ENCODE measurements at regions not wholly inside any gene's neighbourhood (a gene's known extent, or its start where the extent isn't known, plus 50 kb on each side); places are given as distances from the start of the nearest gene placed in this dataset.
"Not testable (repeated sequence)": the region's sequence is repeated elsewhere in the genome, so short reads cannot be mapped to it uniquely, and the experiment has no call there.

DNA sequence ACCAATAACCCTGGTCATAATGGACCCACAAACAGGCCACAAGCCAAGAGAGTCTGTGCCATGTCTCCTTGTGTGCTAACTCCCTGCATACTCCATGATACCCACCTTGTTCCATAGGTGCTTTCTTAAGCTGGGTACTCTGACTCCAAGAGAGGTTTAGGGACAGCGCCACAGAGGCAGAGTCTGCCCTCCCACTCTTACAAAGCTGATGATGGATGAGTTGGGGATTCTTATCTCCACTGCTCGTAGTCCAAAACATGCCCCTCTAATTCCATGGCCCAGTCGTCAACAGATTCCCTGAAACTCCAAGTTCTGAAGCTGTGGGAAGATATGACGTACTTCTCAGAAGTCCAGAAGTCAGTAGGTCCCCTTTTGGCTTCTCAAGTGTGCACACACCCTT lies 184.4 kb upstream of the CCL2 start:
- Histone ChIP-seq H3K27ac (ENCODE audit: low read depth, low read length) (no peak overlapping the region), H3K4me1 (ENCODE audit: control insufficient read depth, insufficient read depth, low read length) (peaks cover 3% of the 10 kb centered on the region), H3K27me3 (ENCODE audit: control insufficient read depth, insufficient read depth, low read length) (no peaks in the 10 kb centered on the region), H3K4me3 (ENCODE audit: low read depth, low read length) (no peak overlapping the region), H3K36me3 (ENCODE audit: control insufficient read depth, insufficient read depth, low read length) (no peaks in the 10 kb centered on the region), H3K9me3 (ENCODE audit: control insufficient read depth, insufficient read depth, low read length) (no peaks in the 10 kb centered on the region)
- whole genome bisulfite sequencing (ENCODE audit: insufficient coverage) = no CpG with 5 or more reads among the region's 4 CpGs
- no peak for DNase-seq (ENCODE audit: low read depth in 4 of 6, low spot score in 6 of 6)

DNA sequence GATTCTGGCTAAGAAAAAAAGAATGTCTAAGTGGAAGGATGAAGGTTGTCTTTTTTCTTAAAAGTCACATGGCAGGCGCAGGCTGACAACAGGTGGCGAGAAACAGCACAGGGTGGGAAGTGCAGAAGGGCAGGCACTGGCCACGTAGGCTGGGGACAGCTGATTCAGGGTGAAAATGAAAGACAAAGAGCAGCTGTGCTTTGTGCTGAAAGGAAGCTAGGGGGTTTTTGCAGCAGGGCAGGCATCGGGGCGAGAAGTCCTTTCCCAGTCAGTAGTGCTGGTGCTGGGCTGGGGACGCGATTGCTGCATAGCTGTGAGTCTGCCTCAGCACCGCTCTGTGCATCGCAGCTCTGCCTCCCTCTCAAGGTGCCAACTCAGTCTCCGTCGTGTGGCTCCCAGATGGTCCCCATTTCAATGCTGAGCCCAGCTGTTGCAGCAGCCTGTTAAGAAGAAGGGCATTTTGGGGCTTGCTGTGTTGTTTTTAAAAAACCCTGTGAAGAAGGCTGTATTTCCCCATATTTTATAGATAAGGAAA lies 183.1 kb upstream of the CCL2 start:
- Histone ChIP-seq H3K9me3 (ENCODE audit: control insufficient read depth, insufficient read depth, low read length) (no peaks in the 10 kb centered on the region), H3K36me3 (ENCODE audit: control insufficient read depth, insufficient read depth, low read length) (no peaks in the 10 kb centered on the region), H3K4me1 (ENCODE audit: control insufficient read depth, insufficient read depth, low read length) (peaks cover 7% of the 10 kb centered on the region), H3K4me3 (ENCODE audit: low read depth, low read length) (no peak overlapping the region), H3K27me3 (ENCODE audit: control insufficient read depth, insufficient read depth, low read length) (no peaks in the 10 kb centered on the region), H3K27ac (ENCODE audit: low read depth, low read length) (no peak overlapping the region)
- WGBS (ENCODE audit: insufficient coverage) = 62% methylated on average over 11 of the region's 11 CpGs
- DNase-seq (ENCODE audit: low read depth in 4 of 6, low spot score in 6 of 6) = no peak

DNA sequence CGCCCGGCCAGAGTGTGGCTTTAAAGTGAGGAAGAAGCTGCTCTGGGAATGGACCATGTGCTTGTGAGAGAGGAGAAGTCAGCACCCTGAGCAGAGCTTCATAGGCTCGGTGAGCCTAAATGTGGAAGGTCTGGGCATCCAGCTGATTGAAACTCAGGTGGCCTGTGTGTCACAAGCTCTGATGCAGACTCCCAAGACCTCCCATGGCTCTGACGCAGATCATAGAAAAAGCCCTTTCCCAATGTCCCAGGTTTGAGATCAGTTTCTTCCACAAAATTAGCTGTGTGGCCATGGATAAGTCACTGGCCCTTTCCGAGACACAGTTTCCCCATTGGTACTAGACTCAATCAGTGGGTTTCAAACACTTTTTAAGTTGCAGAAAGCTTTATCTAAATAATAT lies 180.0 kb upstream of the CCL2 start:
- no peaks in the 10 kb centered on the region for H3K36me3 ChIP-seq (ENCODE audit: control insufficient read depth, insufficient read depth, low read length)
- DNase-seq (ENCODE audit: low read depth in 4 of 6, low spot score in 6 of 6) = no peak
- peaks cover 12% of the 10 kb centered on the region for H3K4me1 ChIP-seq (ENCODE audit: control insufficient read depth, insufficient read depth, low read length)
- WGBS (ENCODE audit: insufficient coverage) = 95% methylated on average over 4 of the region's 5 CpGs
- H3K4me3 ChIP-seq (ENCODE audit: low read depth, low read length) = no peak overlapping the region
- H3K27ac ChIP-seq (ENCODE audit: low read depth, low read length) = no peak overlapping the region
- no peaks in the 10 kb centered on the region for H3K27me3 ChIP-seq (ENCODE audit: control insufficient read depth, insufficient read depth, low read length)
- H3K9me3 ChIP-seq (ENCODE audit: control insufficient read depth, insufficient read depth, low read length) = no peaks in the 10 kb centered on the region

- DNase-seq (ENCODE audit: low read depth in 4 of 6, low spot score in 6 of 6) = peak in 3 of 6 donors; percentile 32 to 89 (median 42)
- H3K9me3 ChIP-seq (ENCODE audit: control insufficient read depth, insufficient read depth, low read length) = no peaks in the 10 kb centered on the region
- no peak overlapping the region for H3K4me3 ChIP-seq (ENCODE audit: low read depth, low read length)
- no peaks in the 10 kb centered on the region for H3K36me3 ChIP-seq (ENCODE audit: control insufficient read depth, insufficient read depth, low read length)
- H3K27ac ChIP-seq (ENCODE audit: low read depth, low read length) = no peak overlapping the region
- H3K27me3 ChIP-seq (ENCODE audit: control insufficient read depth, insufficient read depth, low read length) = no peaks in the 10 kb centered on the region
- H3K4me1 ChIP-seq (ENCODE audit: control insufficient read depth, insufficient read depth, low read length) = peaks cover 12% of the 10 kb centered on the region
- WGBS (ENCODE audit: insufficient coverage) = 10% methylated on average over 10 of the region's 16 CpGs
Observed at GRCh38 chr17:34076743-34077631, 178.1 kb upstream of the CCL2 start.

GRCh38 chr17:34081269-34081668 lies 173.8 kb upstream of the CCL2 start:
- H3K27ac ChIP-seq (ENCODE audit: low read depth, low read length) = no peak overlapping the region
- no peaks in the 10 kb centered on the region for H3K36me3 ChIP-seq (ENCODE audit: control insufficient read depth, insufficient read depth, low read length)
- H3K9me3 ChIP-seq (ENCODE audit: control insufficient read depth, insufficient read depth, low read length) = no peaks in the 10 kb centered on the region
- 93% methylated on average over 2 of the region's 3 CpGs for WGBS (ENCODE audit: insufficient coverage)
- DNase-seq (ENCODE audit: low read depth in 4 of 6, low spot score in 6 of 6) = no peak
- H3K4me3 ChIP-seq (ENCODE audit: low read depth, low read length) = no peak overlapping the region
- no peaks in the 10 kb centered on the region for H3K27me3 ChIP-seq (ENCODE audit: control insufficient read depth, insufficient read depth, low read length)
- peaks cover 12% of the 10 kb centered on the region for H3K4me1 ChIP-seq (ENCODE audit: control insufficient read depth, insufficient read depth, low read length)

- no peak overlapping the region for H3K4me3 ChIP-seq (ENCODE audit: low read depth, low read length)
- H3K36me3 ChIP-seq (ENCODE audit: control insufficient read depth, insufficient read depth, low read length) = no peaks in the 10 kb centered on the region
- 92% methylated on average over 3 of the region's 3 CpGs for WGBS (ENCODE audit: insufficient coverage)
- no peak for DNase-seq (ENCODE audit: low read depth in 4 of 6, low spot score in 6 of 6)
- H3K9me3 ChIP-seq (ENCODE audit: control insufficient read depth, insufficient read depth, low read length) = no peaks in the 10 kb centered on the region
- H3K27ac ChIP-seq (ENCODE audit: low read depth, low read length) = no peak overlapping the region
- H3K27me3 ChIP-seq (ENCODE audit: control insufficient read depth, insufficient read depth, low read length) = no peaks in the 10 kb centered on the region
- H3K4me1 ChIP-seq (ENCODE audit: control insufficient read depth, insufficient read depth, low read length) = peaks cover 5% of the 10 kb centered on the region
Observed at GRCh38 chr17:34082404-34082803, 172.7 kb upstream of the CCL2 start.

DNA sequence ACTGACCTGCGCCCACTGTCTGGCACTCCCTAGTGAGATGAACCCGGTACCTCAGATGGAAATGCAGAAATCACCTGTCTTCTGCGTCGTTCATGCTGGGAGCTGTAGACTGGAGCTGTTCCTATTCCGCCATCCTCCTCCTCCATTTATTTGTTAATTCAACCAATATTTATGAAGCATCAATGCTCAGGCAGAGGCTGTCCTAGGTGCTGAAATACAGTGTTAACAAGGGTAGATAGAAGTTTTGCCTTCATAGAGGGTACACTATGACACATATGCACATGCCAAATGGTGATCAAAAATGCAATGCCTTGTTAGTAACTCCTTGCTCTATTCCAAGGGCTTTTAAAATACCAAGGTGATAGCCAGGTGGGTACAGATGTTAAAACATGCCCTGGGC lies 166.0 kb upstream of the CCL2 start:
- not testable (repeated sequence) for DNase-seq (ENCODE audit: low read depth in 4 of 6, low spot score in 6 of 6); H3K27ac ChIP-seq (ENCODE audit: low read depth, low read length); H3K4me3 ChIP-seq (ENCODE audit: low read depth, low read length); H3K9me3 ChIP-seq (ENCODE audit: control insufficient read depth, insufficient read depth, low read length); H3K36me3 ChIP-seq (ENCODE audit: control insufficient read depth, insufficient read depth, low read length); H3K27me3 ChIP-seq (ENCODE audit: control insufficient read depth, insufficient read depth, low read length); H3K4me1 ChIP-seq (ENCODE audit: control insufficient read depth, insufficient read depth, low read length)
- 100% methylated on average over 2 of the region's 5 CpGs for WGBS (ENCODE audit: insufficient coverage)

- H3K4me1 ChIP-seq (ENCODE audit: control insufficient read depth, insufficient read depth, low read length) = no peaks in the 10 kb centered on the region
- H3K27me3 ChIP-seq (ENCODE audit: control insufficient read depth, insufficient read depth, low read length) = no peaks in the 10 kb centered on the region
- WGBS (ENCODE audit: insufficient coverage) = no CpG with 5 or more reads among the region's 1 CpG
- no peaks in the 10 kb centered on the region for H3K9me3 ChIP-seq (ENCODE audit: control insufficient read depth, insufficient read depth, low read length)
- DNase-seq (ENCODE audit: low read depth in 4 of 6, low spot score in 6 of 6) = no peak
- H3K36me3 ChIP-seq (ENCODE audit: control insufficient read depth, insufficient read depth, low read length) = no peaks in the 10 kb centered on the region
- H3K27ac ChIP-seq (ENCODE audit: low read depth, low read length) = no peak overlapping the region
- no peak overlapping the region for H3K4me3 ChIP-seq (ENCODE audit: low read depth, low read length)
Observed at GRCh38 chr17:34090593-34090992, 164.5 kb upstream of the CCL2 start.

- H3K4me1 ChIP-seq (ENCODE audit: control insufficient read depth, insufficient read depth, low read length) = no peaks in the 10 kb centered on the region
- no peak overlapping the region for H3K4me3 ChIP-seq (ENCODE audit: low read depth, low read length)
- 89% methylated on average over 2 of the region's 3 CpGs for WGBS (ENCODE audit: insufficient coverage)
- no peaks in the 10 kb centered on the region for H3K9me3 ChIP-seq (ENCODE audit: control insufficient read depth, insufficient read depth, low read length)
- DNase-seq (ENCODE audit: low read depth in 4 of 6, low spot score in 6 of 6) = no peak
- H3K27me3 ChIP-seq (ENCODE audit: control insufficient read depth, insufficient read depth, low read length) = no peaks in the 10 kb centered on the region
- no peak overlapping the region for H3K27ac ChIP-seq (ENCODE audit: low read depth, low read length)
- H3K36me3 ChIP-seq (ENCODE audit: control insufficient read depth, insufficient read depth, low read length) = no peaks in the 10 kb centered on the region
Observed at GRCh38 chr17:34091975-34092374, 163.1 kb upstream of the CCL2 start.

DNA sequence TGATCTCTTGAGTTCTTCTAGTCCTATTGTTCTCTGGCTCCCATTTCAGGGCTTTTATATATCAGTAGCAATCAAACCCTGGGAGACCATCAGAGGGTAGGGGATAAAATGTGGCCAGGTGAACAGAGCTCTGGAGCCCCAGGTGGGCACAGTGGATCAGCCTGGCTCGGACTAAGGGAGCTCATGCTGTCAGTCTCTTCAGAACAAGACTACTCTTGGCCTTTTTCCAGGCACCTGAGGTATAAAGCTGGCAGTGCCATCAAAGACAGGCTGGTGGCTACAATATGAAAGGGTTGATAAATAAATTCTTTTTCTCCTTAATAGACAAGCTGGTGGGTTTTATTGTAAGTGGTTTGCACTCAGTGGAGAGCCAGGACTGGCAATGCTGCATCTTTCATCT lies 160.0 kb upstream of the CCL2 start:
- no peaks in the 10 kb centered on the region for H3K36me3 ChIP-seq (ENCODE audit: control insufficient read depth, insufficient read depth, low read length)
- WGBS (ENCODE audit: insufficient coverage) = 71% methylated on average over 1 of the region's 1 CpG
- H3K27ac ChIP-seq (ENCODE audit: low read depth, low read length) = no peak overlapping the region
- no peaks in the 10 kb centered on the region for H3K9me3 ChIP-seq (ENCODE audit: control insufficient read depth, insufficient read depth, low read length)
- no peak overlapping the region for H3K4me3 ChIP-seq (ENCODE audit: low read depth, low read length)
- DNase-seq (ENCODE audit: low read depth in 4 of 6, low spot score in 6 of 6) = peak in 2 of 6 donors; percentile 23 to 34
- H3K27me3 ChIP-seq (ENCODE audit: control insufficient read depth, insufficient read depth, low read length) = no peaks in the 10 kb centered on the region
- H3K4me1 ChIP-seq (ENCODE audit: control insufficient read depth, insufficient read depth, low read length) = no peaks in the 10 kb centered on the region
